Upper lobe of right lung (tissue), 1 donor: ENCODE measurements at regions not wholly inside any gene's neighbourhood (a gene's known extent, or its start where the extent isn't known, plus 50 kb on each side); places are given as distances from the start of the nearest gene placed in this dataset.

Experiments
- ATAC-seq: fragments of 200-7000 bp; cut with Tn5 transposase; one replicate; pipeline ENCODE4 v1.9.1; 2020; ENCODE audit warnings: mild to moderate bottlenecking, moderate library complexity
- DNase-seq: peaks from one replicate; pipeline ENCODE4 v3.0.0-alpha.2; 2020
- H3K27ac ChIP-seq: fragments of 200-600 bp; one replicate; pipeline ENCODE4 v1.8.0; 2022
- H3K27me3 ChIP-seq: fragments of 200-600 bp; one replicate; pipeline ENCODE4 v1.8.0; 2022; ENCODE audit warnings: mild to moderate bottlenecking
- H3K36me3 ChIP-seq: fragments of 200-600 bp; one replicate; pipeline ENCODE4 v1.8.0; 2022
- H3K4me1 ChIP-seq: fragments of 200-600 bp; one replicate; pipeline ENCODE4 v1.8.0; 2022
- H3K4me3 ChIP-seq: fragments of 200-600 bp; one replicate; pipeline ENCODE4 v1.8.0; 2022; ENCODE audit warnings: mild to moderate bottlenecking
- H3K9me3 ChIP-seq: fragments of 200-600 bp; one replicate; pipeline ENCODE4 v1.8.0; 2022
- CTCF ChIP-seq: fragments of 200-600 bp; IDR thresholded peaks from one replicate; pipeline ENCODE4 v1.8.0; 2022; ENCODE audit warnings: antibody characterized with exemption
- intact Hi-C: fragments of 100-400 bp; cut with DNase I; formaldehyde crosslinking; loops from one replicate; pipeline ENCODE4 v1.11.0; 2022
- donor health status: DM: no; HTN: yes; CAD: no; lungs with severe emphysema.

GRCh38 chr12:89779090-89779489, 70.5 kb upstream of the ATP2B1 start:
- no peaks in the 10 kb centered on the region for H3K36me3 ChIP-seq
- no peak for TF ChIP-seq CTCF
- no peaks in the 10 kb centered on the region for H3K4me1 ChIP-seq
- no peaks in the 10 kb centered on the region for H3K27me3 ChIP-seq
- H3K4me3 ChIP-seq: no peak overlapping the region
- H3K9me3 ChIP-seq: no peaks in the 10 kb centered on the region
- H3K27ac ChIP-seq: no peak overlapping the region
- ATAC-seq: no peak
- intact Hi-C loops: no loop called here
- DNase-seq: no peak

GRCh38 chr12:89777733-89778379, 69.2 kb upstream of the ATP2B1 start:
- H3K4me1 ChIP-seq: no peaks in the 10 kb centered on the region
- H3K9me3 ChIP-seq: no peaks in the 10 kb centered on the region
- DNase-seq (no peak), ATAC-seq (no peak)
- no peaks in the 10 kb centered on the region for H3K36me3 ChIP-seq
- H3K4me3 ChIP-seq: no peak overlapping the region
- intact Hi-C loops: no loop called here
- TF ChIP-seq CTCF: no peak
- H3K27ac ChIP-seq: no peak overlapping the region
- H3K27me3 ChIP-seq: no peaks in the 10 kb centered on the region

GRCh38 chr12:89775986-89776365, 67.3 kb upstream of the ATP2B1 start:
- ATAC-seq: no peak
- Histone ChIP-seq H3K36me3 (no peaks in the 10 kb centered on the region), H3K9me3 (no peaks in the 10 kb centered on the region), H3K27ac (no peak overlapping the region), H3K27me3 (no peaks in the 10 kb centered on the region), H3K4me3 (no peak overlapping the region), H3K4me1 (no peaks in the 10 kb centered on the region)
- TF ChIP-seq CTCF: no peak
- DNase-seq: no peak
- intact Hi-C loops: no loop called here

- intact Hi-C loops: no loop called here
- Histone ChIP-seq H3K9me3 (no peaks in the 10 kb centered on the region), H3K36me3 (no peaks in the 10 kb centered on the region), H3K4me1 (no peaks in the 10 kb centered on the region), H3K27ac (no peak overlapping the region), H3K4me3 (no peak overlapping the region), H3K27me3 (no peaks in the 10 kb centered on the region)
- DNase-seq (no peak), ATAC-seq (no peak)
- TF ChIP-seq CTCF: no peak
These were observed 66.7 kb upstream of the ATP2B1 start for GRCh38 chr12:89775063-89775985.

GRCh38 chr12:89774645-89775044, 66.0 kb upstream of the ATP2B1 start:
- no peak for ATAC-seq

More at GRCh38 chr12:89774645-89775044, 66.0 kb upstream of the ATP2B1 start:
- no peak for DNase-seq
- Histone ChIP-seq H3K4me1 (no peaks in the 10 kb centered on the region), H3K36me3 (no peaks in the 10 kb centered on the region), H3K4me3 (no peak overlapping the region), H3K27ac (no peak overlapping the region), H3K9me3 (no peaks in the 10 kb centered on the region), H3K27me3 (no peaks in the 10 kb centered on the region)
- intact Hi-C loops: no loop called here
- TF ChIP-seq CTCF: no peak
